ENCODE measurements at regions not wholly inside any gene's neighbourhood (a gene's known extent, or its start where the extent isn't known, plus 50 kb on each side); places are given as distances from the start of the nearest gene placed in this dataset.

- DNase-seq (ENCODE audit: low read depth, low spot score), result no peak
- no peak overlapping the region for H3K27ac ChIP-seq
Observed at GRCh38 chr3:16658004-16658924, 53.0 kb upstream of the DAZL start.

DNA sequence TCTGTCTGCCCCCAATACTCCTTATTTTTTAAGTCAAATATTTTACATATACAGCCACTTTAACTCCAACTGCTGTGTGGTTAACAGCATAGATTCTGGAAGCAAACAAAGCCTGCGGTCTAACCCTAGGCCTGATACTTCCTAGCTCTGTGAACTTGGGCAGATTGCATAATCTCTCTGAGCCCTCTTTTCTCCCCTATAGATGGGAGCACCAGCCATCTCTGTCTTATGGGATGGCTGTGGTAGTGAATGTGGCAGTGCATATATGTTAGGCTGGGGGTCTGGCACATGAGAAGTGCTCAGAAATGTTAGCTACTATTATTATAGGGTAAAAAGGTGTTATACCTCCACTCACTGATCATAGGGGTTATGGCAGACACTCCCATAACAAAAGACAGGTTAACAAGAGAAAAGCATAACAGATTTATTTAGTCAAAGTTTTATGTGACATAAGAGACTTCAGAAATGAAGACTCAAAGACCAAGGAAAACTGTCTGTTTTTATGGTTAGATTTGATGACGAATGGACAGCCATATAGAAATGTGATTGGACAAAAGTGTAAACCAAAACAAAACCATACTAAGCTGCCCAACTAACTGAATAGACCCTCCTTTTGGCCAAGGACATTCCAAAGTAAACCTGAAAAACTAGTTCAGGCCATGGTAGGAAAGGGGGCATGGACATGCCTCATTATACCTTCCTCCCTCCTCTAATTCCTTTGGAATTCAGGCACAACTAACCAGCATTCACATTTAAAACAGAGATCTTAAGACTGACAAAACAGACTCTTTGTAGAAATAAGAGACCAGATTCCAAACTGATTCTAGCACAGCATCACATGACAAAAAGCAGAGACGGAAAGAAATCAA, 53.9 kb upstream of the DAZL start:
- DNase-seq (ENCODE audit: low read depth, low spot score), result no peak
- no peak overlapping the region for H3K27ac ChIP-seq

DNA sequence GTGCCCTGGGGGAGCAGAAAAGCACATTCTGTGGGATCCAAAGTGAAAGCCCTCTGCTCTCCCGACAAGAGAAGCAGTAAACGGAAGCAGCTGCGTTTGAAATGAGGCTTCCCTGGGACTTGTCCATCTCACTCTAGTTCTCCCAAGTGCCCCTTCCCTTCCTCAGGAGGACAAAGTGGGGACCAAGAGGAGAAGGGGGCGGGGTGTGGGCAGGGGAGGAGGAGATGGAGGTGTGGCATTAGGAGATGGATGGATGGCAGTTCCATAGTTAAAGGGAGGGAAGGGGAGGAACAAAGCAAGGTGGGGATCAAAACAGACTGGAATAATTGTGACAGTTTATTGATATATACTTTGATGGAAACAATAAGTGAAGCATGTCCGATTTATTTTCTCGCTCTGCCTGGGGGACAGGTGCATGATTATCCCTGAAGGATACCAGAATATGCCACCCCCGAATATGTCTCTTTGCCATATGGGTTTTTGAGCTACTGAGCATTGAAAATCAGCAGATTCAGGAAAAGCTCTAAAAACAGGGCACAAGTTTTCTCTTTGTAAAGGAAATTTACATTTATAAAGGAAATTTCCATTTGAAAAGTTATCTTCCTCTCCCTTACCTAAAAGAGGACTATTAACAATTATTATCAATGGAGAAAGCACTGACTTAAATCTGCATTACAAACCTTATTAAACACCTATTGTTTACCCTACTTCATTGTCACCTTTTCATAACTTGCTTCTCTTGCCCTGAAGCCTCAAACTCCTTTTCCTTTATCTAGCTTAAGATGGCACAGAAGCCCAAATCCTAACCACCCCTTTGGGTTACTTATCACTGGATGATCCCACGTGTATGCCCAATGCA, 58.9 kb upstream of the DAZL start:
- DNase-seq (ENCODE audit: low read depth, low spot score), result no peak
- no peak overlapping the region for H3K27ac ChIP-seq

GRCh38 chr3:16665282-16665741, 60.1 kb upstream of the DAZL start:
- no peak for DNase-seq (ENCODE audit: low read depth, low spot score)

GRCh38 chr3:16666206-16666605, 61.0 kb upstream of the DAZL start:
- H3K27ac ChIP-seq, result no peak overlapping the region
- no peak for DNase-seq (ENCODE audit: low read depth, low spot score)

More at GRCh38 chr3:16665282-16665741, 60.1 kb upstream of the DAZL start:
- H3K27ac ChIP-seq, result no peak overlapping the region

- DNase-seq (ENCODE audit: low read depth, low spot score), result no peak
- no peak overlapping the region for H3K27ac ChIP-seq
Observed at GRCh38 chr3:16667633-16668032, 62.4 kb upstream of the DAZL start.

DNA sequence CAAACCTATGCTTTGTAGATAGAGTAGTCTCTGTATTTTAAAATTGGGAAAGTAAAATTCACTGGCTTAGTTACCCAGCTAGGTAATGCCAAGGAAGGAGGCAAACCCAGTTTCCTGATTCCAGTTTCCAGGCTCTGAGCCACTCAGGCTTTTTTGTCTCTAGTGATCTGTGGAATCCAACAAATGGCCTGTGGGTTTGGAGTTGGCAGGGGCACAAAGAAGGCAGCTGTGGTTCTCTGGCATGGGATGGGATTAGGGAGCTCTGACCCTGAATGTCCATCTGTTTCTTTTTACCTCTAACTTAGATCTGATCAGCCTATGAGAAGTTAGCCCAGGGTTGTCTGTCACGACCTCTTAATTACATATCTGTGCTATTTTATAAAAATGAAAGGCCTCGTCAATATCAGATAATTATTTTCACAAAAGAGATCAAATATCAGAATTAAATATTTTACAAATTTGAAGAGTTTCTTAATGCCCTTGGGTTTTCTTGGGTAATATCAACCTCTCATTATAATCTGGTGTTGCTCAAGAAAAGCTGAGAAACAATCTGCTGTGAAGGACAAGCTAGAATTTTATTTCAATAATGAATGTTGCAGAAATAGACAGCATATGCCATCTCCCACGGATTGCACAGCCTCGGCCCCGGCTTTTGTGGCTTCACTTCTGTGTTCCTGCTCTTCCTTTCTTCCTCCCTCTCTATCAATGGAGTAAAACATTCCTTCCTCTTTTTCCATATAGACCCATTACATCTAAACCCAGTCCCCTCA, 63.7 kb upstream of the DAZL start:
- no peak overlapping the region for H3K27ac ChIP-seq
- DNase-seq (ENCODE audit: low read depth, low spot score), result no peak

DNA sequence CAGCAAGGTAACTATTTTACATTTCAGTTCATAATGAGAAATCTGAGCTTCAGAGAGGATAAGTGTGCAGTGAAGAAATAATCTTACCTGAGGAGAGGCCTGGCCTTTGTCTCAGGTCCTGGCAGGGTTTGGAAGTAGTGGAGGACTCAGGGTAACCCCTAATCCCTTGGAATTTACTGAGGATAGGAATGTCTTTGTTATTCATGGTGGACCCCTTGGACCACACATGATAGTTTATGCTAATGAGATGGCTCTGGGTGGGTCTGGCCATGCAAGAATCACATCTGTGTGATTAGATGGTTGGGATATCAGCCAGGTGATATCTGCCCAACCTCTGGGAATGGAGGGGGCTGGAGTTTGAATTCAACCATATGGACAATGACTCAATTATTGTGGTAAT, 65.0 kb upstream of the DAZL start:
- DNase-seq (ENCODE audit: low read depth, low spot score), result no peak
- H3K27ac ChIP-seq, result no peak overlapping the region

DNA sequence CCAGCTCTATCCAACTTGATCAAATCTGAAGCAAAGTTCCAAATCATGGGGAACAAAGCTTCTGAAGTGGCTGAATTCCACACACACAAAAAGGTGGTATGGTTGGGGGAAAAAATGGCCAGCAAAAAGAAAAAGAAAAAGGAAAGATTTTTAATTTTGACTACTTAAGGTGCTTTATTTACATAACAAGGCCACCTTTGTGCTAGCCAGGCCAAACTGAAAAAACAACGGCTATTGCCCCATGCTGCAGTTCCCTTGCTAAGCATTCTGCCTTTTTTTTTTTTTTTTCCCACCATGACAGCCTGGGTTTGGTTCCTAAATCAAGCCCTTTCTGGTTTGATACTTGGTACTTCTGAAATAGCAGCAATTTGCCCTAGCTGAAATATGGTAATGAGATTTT, 66.5 kb upstream of the DAZL start:
- no peak overlapping the region for H3K27ac ChIP-seq
- no peak for DNase-seq (ENCODE audit: low read depth, low spot score)

DNA sequence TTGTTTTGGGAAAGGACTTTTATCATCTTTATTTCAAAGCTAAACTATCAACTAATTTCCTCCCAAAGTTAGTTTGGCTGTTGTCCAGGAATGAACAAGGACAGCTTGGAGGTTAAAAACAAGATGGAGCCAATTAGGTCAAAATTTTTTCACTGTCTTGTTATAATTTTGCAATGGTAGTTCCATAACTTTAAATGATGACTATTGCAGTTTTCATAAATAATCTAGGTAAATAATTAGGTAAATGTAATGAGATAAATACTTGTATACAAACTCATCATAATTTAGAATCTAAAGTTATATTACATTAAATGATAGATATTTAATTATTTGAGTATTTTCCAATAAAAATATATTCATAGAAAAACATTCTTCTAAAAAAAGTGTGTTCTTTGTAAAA, 68.3 kb upstream of the DAZL start:
- no peak for DNase-seq (ENCODE audit: low read depth, low spot score)
- no peak overlapping the region for H3K27ac ChIP-seq

DNA sequence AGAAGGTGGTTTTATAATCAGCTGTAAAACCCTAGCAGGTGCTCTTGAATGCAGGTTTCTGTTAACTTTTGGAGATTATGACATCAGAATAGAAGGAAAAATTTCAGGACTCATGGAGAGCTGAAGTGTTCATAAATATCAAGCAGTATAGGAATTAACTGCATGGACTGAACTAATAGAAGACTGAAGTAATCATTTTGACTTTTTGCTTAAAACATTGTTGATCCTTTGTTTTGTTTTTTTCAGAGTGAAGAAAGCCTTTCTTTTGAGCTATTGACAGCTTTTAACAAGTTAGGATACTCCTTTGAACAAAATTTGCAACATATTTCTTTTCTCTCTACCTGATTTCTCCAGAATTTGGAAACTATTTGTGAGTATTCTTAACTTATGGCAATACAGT, 70.6 kb upstream of the DAZL start:
- no peak overlapping the region for H3K27ac ChIP-seq
- DNase-seq (ENCODE audit: low read depth, low spot score), result no peak

GRCh38 chr3:16686679-16687078, 81.5 kb upstream of the DAZL start:
- no peak overlapping the region for H3K27ac ChIP-seq
- no peak for DNase-seq (ENCODE audit: low read depth, low spot score)

GRCh38 chr3:16687221-16687620, 82.0 kb upstream of the DAZL start:
- H3K27ac ChIP-seq, result no peak overlapping the region
- no peak for DNase-seq (ENCODE audit: low read depth, low spot score)

DNA sequence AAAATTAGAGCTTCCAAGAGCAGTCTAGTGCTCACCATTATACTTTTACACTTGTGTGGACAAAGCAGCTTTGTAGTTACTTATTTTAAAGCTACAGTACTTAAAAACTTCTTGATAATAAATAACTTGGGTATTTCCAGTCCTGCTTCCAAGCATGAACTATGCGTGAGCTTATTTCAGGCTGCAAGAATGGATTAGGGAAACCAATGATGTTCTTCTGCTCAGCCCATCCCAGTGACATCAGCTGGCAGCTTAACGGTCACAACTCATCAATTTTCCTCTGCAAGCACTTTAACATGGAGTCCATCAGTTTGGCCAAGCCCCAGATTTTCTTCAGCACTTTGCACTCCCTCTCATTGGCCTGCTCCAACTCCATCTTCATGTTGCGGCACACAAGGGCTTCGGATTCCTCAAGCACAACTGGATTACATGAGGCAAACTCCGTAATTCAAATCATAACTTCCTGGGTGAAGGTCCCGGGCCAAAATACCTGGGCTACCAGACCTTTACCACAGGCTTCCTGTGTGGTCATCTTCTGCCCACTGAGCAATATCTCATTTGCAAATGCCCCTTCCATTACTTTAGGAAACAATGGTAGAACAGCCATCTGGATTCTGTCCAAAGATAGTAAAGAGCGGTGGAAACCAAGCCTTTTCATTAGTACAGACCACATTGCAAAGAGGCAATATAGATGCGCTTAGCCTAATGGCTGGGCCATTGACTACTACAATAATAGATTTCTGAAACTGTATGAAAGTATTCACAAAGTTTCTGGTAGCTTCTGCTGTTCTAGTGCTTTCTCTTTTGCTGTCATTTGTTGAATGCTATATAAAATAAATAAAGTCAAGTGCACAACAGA, 87.5 kb upstream of the DAZL start:
- H3K27ac ChIP-seq, result no peak overlapping the region
- no peak for DNase-seq (ENCODE audit: low read depth, low spot score)

GRCh38 chr3:16693820-16694219, 88.6 kb upstream of the DAZL start:
- no peak for DNase-seq (ENCODE audit: low read depth, low spot score)
- H3K27ac ChIP-seq, result no peak overlapping the region

DNA sequence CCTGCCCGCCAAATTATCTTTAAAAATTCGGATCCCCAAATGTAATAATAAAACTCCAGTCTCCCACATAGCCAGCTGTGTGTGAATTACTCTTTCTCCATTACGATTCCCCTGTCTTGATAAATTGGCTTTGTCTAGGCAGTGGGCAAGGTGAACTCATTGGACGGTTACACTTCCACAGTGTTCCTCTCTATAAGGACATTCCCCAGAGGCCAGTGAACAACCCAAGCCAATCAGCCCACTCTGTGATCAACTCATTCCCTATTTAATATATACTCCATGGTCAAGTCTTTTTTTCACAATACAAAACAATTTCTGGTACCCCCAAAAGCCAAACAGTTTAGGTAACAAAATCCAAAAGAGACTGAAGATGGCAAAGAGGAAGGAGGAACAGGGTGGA, 90.5 kb upstream of the DAZL start:
- H3K27ac ChIP-seq, result no peak overlapping the region
- no peak for DNase-seq (ENCODE audit: low read depth, low spot score)

DNA sequence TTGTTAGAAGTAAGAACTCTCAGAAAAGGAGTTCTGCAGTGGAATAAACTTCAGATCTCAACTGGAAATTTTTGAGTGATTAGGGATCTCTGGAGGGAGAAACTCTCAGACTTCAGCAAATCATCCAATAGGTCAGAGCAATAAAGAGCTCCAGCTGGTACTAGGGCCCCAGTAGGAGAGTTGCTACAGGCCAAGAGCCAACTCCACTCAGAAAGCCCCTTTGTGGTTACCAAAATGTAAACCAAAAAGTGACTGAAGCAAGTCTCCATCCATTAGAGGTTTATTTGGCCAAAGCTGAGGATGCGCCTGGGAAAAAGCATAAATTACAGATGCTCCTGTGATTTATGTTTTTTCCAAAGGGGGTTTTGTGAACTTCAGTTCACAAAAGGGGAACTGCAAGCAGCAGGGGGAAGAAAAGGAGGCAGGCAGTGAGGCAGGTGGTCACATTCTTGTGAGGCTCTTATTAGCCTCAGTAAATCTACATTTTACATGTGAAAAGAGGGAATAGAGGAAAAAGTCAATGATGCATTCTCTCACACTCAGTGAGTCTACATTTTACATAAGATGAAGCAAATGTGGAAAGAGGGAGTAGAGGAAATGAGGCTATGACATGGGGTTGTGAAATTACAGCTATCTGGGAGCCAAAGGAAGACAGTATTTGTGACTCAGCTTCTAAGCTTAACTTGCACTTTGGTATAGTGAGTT, 92.4 kb upstream of the DAZL start:
- no peak for DNase-seq (ENCODE audit: low read depth, low spot score)
- H3K27ac ChIP-seq, result no peak overlapping the region

DNA sequence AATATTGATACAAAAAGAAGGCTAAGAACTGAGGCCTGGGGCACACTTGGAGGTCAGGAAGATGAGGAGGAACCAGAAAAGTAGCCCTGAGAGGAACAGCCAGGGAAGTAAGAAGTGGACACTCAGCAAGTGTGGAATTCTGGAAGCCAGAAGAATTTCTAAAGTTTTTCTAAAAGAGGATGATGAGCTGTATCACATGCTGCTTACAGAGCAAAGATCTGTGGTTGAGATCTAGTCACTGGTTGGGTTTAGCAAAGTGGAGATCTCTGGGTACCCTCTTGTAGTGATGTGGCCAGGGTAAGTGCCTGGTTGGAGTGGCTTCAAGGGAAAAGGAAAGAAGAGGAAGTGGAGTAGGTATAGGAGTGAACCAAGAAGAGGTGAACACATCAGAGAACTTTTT, 95.4 kb upstream of the DAZL start:
- no peak for DNase-seq (ENCODE audit: low read depth, low spot score)
- no peak overlapping the region for H3K27ac ChIP-seq

Measured in epithelial cell of prostate (primary cell).